ENCODE measurements at regions not wholly inside any gene's neighbourhood (a gene's known extent, or its start where the extent isn't known, plus 50 kb on each side); places are given as distances from the start of the nearest gene placed in this dataset.
A peak's percentile ranks its signal among the peaks of the same experiment; 100 is the strongest.

GRCh38 chr2:238595750-238596570 lies 169.2 kb downstream of the ASB1 start (continued):
- no peak for TF ChIP-seq REST (IDR thresholded peaks at IDR 0.05)

- peak overlapping the region; percentile 88 to 94 for H3K27ac ChIP-seq
- FAIRE-seq (no peak), ATAC-seq (peak; percentile 91 to 96), DNase-seq (ENCODE audit: low read depth in 1 of 2, low spot score in 1 of 2) (peak; percentile 89 to 95)
- CTCF ChIA-PET = interaction anchor here (1.0 to 2.3 kb wide), 3 partner anchors 16 to 188 kb away, joined by 3 to 7 read pairs (median 3); no protein-coding TSS in a partner anchor
- H3K4me3 ChIP-seq = no peak overlapping the region
- 39% methylated on average over 24 of the region's 24 CpGs for WGBS (ENCODE audit: missing lambda C conversion rate)
- H3K9me3 ChIP-seq = no peaks in the 10 kb centered on the region
- H3K4me2 ChIP-seq = peak overlapping the region; percentile 69
- POLR2A ChIA-PET = no interaction called here
- H3K4me1 ChIP-seq = peaks cover 33% of the 10 kb centered on the region
- TF ChIP-seq HOXA7 (CRISPR knock-in tag; IDR thresholded peaks at IDR 0.05) = no peak
- no peak for TF ChIP-seq ZC3H11A (IDR thresholded peaks at IDR 0.05)
- peak; percentile 88 for TF ChIP-seq JUNB (IDR thresholded peaks at IDR 0.05)
- TF ChIP-seq BHLHE40 (IDR thresholded peaks at IDR 0.05; ENCODE audit: low read depth, low read length) = no peak
- peak; percentile 74 to 77; a peak in 4 of 5 replicates for TF ChIP-seq JUN (IDR thresholded peaks at IDR 0.05)
- no peak for TF ChIP-seq EHMT2 (IDR thresholded peaks at IDR 0.05; ENCODE audit: low read depth)
- TF ChIP-seq KDM5A (IDR thresholded peaks at IDR 0.05) = no peak
- TF ChIP-seq CHD2 (IDR thresholded peaks at IDR 0.05; ENCODE audit: low read length, partially characterized antibody) = no peak
- peak; percentile 11 to 40; a peak in 1 of 5 replicates for TF ChIP-seq RAD21 (conservative IDR thresholded peaks at IDR 0.05 in 1 of 2, IDR thresholded peaks at IDR 0.05 in 1 of 2)
- TF ChIP-seq GATA3 (IDR thresholded peaks at IDR 0.05; ENCODE audit: borderline replicate concordance) = peak; percentile 90
- peak; percentile 80 for TF ChIP-seq MAX (IDR thresholded peaks at IDR 0.05)
- TF ChIP-seq KDM1A (IDR thresholded peaks at IDR 0.05; ENCODE audit: low read depth) = no peak
- TF ChIP-seq FOSL2 (IDR thresholded peaks at IDR 0.05) = peak; percentile 77
- peak; percentile 86 for TF ChIP-seq FOSL2 (CRISPR knock-in tag; IDR thresholded peaks at IDR 0.05)
- no peak for TF ChIP-seq CTCF (IDR thresholded peaks at IDR 0.05)
- TF ChIP-seq BCL3 (IDR thresholded peaks at IDR 0.05) = 0 out of 3 replicates have a peak, but pooled peaks have one; percentile 31
- peak; percentile 56; the same call in 1 of the 2 replicates for TF ChIP-seq PBX3 (IDR thresholded peaks at IDR 0.05)
- TF ChIP-seq HOXB13 (CRISPR knock-in tag; IDR thresholded peaks at IDR 0.05; ENCODE audit: low read depth) = peak; percentile 54; the same call in 1 of the 2 replicates
- peak; percentile 80 for TF ChIP-seq MAFK (IDR thresholded peaks at IDR 0.05; ENCODE audit: partially characterized antibody)
- peak; percentile 38 for TF ChIP-seq SMC3 (IDR thresholded peaks at IDR 0.05)
- peak; percentile 61 to 70; a peak in 2 of 5 replicates for TF ChIP-seq EP300 (IDR thresholded peaks at IDR 0.05)
- peak; percentile 87 for TF ChIP-seq E2F6 (IDR thresholded peaks at IDR 0.05; ENCODE audit: borderline replicate concordance, low read depth)
Measured at GRCh38 chr2:238596571-238597551, 170.1 kb downstream of the ASB1 start.

Measured in A549 (cell line).